Nephron progenitor cell (in vitro differentiated cells): ENCODE measurements at regions not wholly inside any gene's neighbourhood (a gene's known extent, or its start where the extent isn't known, plus 50 kb on each side); places are given as distances from the start of the nearest gene placed in this dataset.

ENCODE experiments used
- DNase-seq: peaks from one replicate; pipeline ENCODE4 v3.0.0; 2021
- H3K27ac Mint-ChIP-seq: 2 replicates; pipeline ENCODE4 v1.8.0; 2021; ENCODE audit warnings: mild to moderate bottlenecking, moderate library complexity, mixed read lengths
- H3K27me3 Mint-ChIP-seq: 2 replicates; pipeline ENCODE4 v1.8.0; 2021; ENCODE audit warnings: mild to moderate bottlenecking, low read depth, mixed read lengths; ENCODE audit not compliant: poor library complexity
- H3K36me3 Mint-ChIP-seq: 2 replicates; pipeline ENCODE4 v1.8.0; 2021; ENCODE audit warnings: low read depth, mixed read lengths
- H3K4me1 Mint-ChIP-seq: 2 replicates; pipeline ENCODE4 v1.8.0; 2021; ENCODE audit warnings: mixed read lengths
- H3K4me3 Mint-ChIP-seq: 2 replicates; pipeline ENCODE4 v1.8.0; 2021; ENCODE audit warnings: mild to moderate bottlenecking, moderate library complexity, mixed read lengths
- H3K9me3 Mint-ChIP-seq: 2 replicates; pipeline ENCODE4 v1.8.0; 2021; ENCODE audit warnings: mild to moderate bottlenecking, moderate library complexity, mixed read lengths
- TF ChIP-seq, protein P1 (sequence below): fragments of 200-600 bp; sonication (generic); IDR thresholded peaks from 2 replicates; pipeline ENCODE4 v1.5.0; 2021; ENCODE audit warnings: antibody characterized with exemption

DNA sequence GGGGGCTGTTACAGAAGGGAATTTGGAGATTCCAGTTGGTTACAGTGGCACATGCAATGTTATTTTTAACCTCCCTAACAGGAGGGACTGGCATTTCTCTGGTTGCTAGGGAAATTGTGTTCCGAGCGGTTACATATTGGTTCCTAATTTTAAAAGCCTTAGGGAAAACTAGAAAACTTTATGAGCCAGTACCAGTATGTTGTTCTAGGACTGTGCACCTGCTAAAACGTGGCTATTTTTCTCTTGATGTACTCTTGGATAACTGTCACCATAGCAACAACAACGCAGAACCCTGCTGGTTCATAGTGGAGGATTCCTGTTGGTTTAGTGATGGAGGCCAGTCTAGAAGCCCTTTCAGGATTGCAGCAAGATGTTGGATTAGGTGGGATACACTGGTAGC lies 68.9 kb upstream of the PGBD5 start:
- H3K27me3 Mint-ChIP-seq, result peaks cover 49% of the 10 kb centered on the region
- H3K9me3 Mint-ChIP-seq, result peaks cover 20% of the 10 kb centered on the region
- H3K36me3 Mint-ChIP-seq, result peaks cover under 1% of the 10 kb centered on the region
- TF ChIP-seq, protein P1, sequence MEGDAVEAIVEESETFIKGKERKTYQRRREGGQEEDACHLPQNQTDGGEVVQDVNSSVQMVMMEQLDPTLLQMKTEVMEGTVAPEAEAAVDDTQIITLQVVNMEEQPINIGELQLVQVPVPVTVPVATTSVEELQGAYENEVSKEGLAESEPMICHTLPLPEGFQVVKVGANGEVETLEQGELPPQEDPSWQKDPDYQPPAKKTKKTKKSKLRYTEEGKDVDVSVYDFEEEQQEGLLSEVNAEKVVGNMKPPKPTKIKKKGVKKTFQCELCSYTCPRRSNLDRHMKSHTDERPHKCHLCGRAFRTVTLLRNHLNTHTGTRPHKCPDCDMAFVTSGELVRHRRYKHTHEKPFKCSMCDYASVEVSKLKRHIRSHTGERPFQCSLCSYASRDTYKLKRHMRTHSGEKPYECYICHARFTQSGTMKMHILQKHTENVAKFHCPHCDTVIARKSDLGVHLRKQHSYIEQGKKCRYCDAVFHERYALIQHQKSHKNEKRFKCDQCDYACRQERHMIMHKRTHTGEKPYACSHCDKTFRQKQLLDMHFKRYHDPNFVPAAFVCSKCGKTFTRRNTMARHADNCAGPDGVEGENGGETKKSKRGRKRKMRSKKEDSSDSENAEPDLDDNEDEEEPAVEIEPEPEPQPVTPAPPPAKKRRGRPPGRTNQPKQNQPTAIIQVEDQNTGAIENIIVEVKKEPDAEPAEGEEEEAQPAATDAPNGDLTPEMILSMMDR, result no peak
- H3K27ac Mint-ChIP-seq, result no peak overlapping the region
- H3K4me1 Mint-ChIP-seq, result peaks cover 7% of the 10 kb centered on the region
- no peak for DNase-seq
- no peak overlapping the region for H3K4me3 Mint-ChIP-seq

DNA sequence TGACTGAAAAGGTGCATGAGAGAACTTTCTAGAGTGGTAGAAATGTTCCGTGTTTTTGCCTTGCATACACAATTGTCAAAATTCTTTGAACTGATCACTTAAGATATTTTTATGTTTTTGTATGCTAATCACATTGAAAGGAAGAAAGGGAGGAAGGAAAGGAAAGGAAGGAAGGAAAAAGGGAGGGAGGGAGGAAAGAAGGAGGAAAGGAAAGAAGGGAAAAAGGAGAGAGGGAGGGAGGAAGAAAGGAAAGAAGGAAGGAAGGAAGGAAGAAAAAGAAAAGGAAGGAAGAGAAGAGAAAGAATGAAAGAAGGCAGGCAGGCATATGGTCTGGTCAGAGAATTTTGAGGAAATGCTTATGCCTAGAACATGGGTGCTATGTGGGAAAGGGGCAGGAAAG lies 68.4 kb upstream of the PGBD5 start:
- H3K27ac Mint-ChIP-seq, result no peak overlapping the region
- peaks cover 14% of the 10 kb centered on the region for H3K9me3 Mint-ChIP-seq
- no peaks in the 10 kb centered on the region for H3K36me3 Mint-ChIP-seq
- H3K4me3 Mint-ChIP-seq, result no peak overlapping the region
- peaks cover 7% of the 10 kb centered on the region for H3K4me1 Mint-ChIP-seq
- no peak for DNase-seq
- H3K27me3 Mint-ChIP-seq, result peaks cover 49% of the 10 kb centered on the region
- TF ChIP-seq, protein P1, result no peak

DNA sequence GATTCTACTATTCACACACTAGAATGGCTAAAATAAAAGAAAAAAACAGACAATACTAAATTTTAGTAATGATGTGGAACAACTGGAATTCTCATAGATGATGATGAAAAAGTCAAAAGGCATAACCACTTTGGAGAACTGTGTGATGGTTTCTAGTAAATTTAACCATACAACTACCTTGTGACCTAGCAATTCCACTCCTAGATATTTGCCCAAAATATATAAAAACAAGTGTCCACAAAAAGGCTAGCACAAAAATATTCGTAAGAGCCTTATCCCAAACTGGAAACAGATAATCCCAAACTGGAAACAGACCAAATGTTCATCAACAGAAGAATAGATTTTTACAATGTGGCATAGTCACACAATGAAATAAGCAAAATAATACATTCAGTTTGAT lies 67.9 kb upstream of the PGBD5 start:
- H3K9me3 Mint-ChIP-seq, result peaks cover 9% of the 10 kb centered on the region
- peaks cover 7% of the 10 kb centered on the region for H3K4me1 Mint-ChIP-seq
- no peaks in the 10 kb centered on the region for H3K36me3 Mint-ChIP-seq
- TF ChIP-seq, protein P1, result no peak
- H3K27me3 Mint-ChIP-seq, result peaks cover 49% of the 10 kb centered on the region
- no peak overlapping the region for H3K4me3 Mint-ChIP-seq
- no peak overlapping the region for H3K27ac Mint-ChIP-seq
- DNase-seq, result no peak

DNA sequence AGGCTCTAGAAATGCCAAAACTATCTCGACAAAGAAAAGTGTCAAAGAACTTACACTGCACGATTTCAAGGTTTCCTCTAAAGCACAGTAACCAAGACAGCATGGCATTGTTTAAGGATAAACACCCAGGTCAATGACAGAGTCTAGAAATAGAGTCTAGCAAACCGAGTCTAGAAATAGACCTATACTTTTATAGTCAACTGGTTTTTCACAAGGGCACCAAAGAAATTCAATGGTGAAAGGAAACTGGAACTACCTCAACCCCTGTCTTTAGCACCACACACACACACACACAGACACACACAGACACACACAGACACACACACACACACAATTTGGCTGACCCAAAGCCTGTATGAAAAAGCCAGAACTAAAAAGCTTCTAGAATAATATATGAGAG lies 67.1 kb upstream of the PGBD5 start:
- H3K27me3 Mint-ChIP-seq, result peaks cover 42% of the 10 kb centered on the region
- H3K4me3 Mint-ChIP-seq, result no peak overlapping the region
- TF ChIP-seq, protein P1, result no peak

DNA sequence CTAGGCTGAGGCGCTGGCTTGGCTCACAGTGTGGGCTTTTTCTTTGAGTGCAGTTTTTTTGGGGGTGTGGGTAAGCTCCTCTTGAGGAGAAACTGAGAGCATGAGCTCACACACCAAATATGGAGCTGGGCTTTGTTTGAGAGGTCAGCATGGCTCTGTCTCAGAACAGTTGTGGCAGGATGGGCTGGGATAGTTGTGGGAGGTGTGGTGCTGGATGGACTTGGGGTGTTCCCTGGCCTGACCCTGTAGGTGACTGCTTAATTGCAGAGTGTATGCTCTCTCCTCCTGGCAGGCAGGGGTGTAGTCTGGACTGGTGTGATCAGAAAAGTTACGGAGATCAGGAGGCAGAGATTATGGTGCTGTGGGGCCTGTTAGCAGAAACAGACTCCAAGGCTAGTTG lies 64.3 kb upstream of the PGBD5 start:
- no peaks in the 10 kb centered on the region for H3K9me3 Mint-ChIP-seq
- H3K4me3 Mint-ChIP-seq, result no peak overlapping the region
- no peak overlapping the region for H3K27ac Mint-ChIP-seq
- TF ChIP-seq, protein P1, result no peak
- H3K36me3 Mint-ChIP-seq, result no peaks in the 10 kb centered on the region
- no peak for DNase-seq
- no peaks in the 10 kb centered on the region for H3K4me1 Mint-ChIP-seq
- H3K27me3 Mint-ChIP-seq, result peaks cover 27% of the 10 kb centered on the region

More for the DNA sequence above, 67.1 kb upstream of the PGBD5 start:
- Mint-ChIP-seq H3K9me3 (peaks cover 2% of the 10 kb centered on the region), H3K4me1 (peaks cover 7% of the 10 kb centered on the region), H3K36me3 (no peaks in the 10 kb centered on the region), H3K27ac (no peak overlapping the region)
- no peak for DNase-seq

DNA sequence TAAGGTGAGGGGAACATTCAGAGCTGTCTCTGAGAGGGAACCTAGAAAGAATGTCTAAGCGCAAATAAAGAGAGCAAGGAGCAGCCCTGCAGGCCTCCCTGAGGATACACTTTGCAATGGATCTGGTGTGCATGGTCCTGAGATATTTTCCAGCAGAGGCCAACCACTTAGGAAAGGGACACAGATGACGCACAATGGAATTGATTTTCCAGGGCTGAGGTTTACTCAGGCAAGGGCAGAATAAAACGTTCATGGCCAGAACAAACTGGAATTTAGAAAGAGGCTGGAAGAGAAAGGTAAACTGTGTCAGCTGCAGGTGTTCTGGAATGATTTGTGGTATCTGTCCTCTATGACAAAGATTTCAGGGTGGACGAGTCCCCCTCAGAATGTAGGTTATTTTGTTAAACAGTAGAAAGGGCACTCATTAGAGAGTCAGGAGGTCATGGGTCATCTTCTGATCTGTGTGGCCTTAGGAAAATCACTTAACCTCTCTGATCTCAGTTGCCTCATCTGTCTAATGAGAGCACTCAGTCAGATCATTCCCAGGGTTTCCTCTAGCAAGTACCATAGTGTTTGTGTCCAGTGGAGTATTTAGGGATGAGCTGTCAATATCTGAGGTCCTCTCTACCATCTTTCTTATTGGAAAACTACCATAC lies 61.8 kb upstream of the PGBD5 start:
- Mint-ChIP-seq H3K27ac (no peak overlapping the region), H3K27me3 (peaks cover 11% of the 10 kb centered on the region), H3K36me3 (no peaks in the 10 kb centered on the region), H3K9me3 (no peaks in the 10 kb centered on the region), H3K4me1 (no peaks in the 10 kb centered on the region), H3K4me3 (no peak overlapping the region)
- TF ChIP-seq, protein P1, result no peak
- DNase-seq, result no peak
